ENCODE measurements at regions not wholly inside any gene's neighbourhood (a gene's known extent, or its start where the extent isn't known, plus 50 kb on each side); places are given as distances from the start of the nearest gene placed in this dataset.
A peak's percentile ranks its signal among the peaks of the same experiment; 100 is the strongest.

GRCh38 chr11:44365616-44366015 lies 55.7 kb upstream of the ALX4 start:
- H2AFZ ChIP-seq (ENCODE audit: low read length) = no peak overlapping the region
- H3K27ac ChIP-seq (ENCODE audit: insufficient read length, low read depth, low read length) = no peak overlapping the region
- H3K14ac ChIP-seq (ENCODE audit: insufficient read depth, low read length) = no peak overlapping the region
- H4K20me1 ChIP-seq (ENCODE audit: control insufficient read depth, insufficient read depth, insufficient read length) = no peaks in the 10 kb centered on the region
- no CpG with 5 or more reads among the region's 9 CpGs for WGBS (ENCODE audit: extremely low coverage, insufficient read length, low lambda C conversion rate)
- H3K23me2 ChIP-seq (ENCODE audit: insufficient read length, low read depth, low read length, poor library complexity, severe bottlenecking) = no peaks in the 10 kb centered on the region
- TF ChIP-seq, protein P1, sequence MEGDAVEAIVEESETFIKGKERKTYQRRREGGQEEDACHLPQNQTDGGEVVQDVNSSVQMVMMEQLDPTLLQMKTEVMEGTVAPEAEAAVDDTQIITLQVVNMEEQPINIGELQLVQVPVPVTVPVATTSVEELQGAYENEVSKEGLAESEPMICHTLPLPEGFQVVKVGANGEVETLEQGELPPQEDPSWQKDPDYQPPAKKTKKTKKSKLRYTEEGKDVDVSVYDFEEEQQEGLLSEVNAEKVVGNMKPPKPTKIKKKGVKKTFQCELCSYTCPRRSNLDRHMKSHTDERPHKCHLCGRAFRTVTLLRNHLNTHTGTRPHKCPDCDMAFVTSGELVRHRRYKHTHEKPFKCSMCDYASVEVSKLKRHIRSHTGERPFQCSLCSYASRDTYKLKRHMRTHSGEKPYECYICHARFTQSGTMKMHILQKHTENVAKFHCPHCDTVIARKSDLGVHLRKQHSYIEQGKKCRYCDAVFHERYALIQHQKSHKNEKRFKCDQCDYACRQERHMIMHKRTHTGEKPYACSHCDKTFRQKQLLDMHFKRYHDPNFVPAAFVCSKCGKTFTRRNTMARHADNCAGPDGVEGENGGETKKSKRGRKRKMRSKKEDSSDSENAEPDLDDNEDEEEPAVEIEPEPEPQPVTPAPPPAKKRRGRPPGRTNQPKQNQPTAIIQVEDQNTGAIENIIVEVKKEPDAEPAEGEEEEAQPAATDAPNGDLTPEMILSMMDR (conservative IDR thresholded peaks at IDR 0.05) = no peak
- H2BK12ac ChIP-seq (ENCODE audit: insufficient read length, low read depth, low read length) = no peak overlapping the region
- no peak overlapping the region for H3K4ac ChIP-seq (ENCODE audit: low read depth, low read length)
- H3K56ac ChIP-seq (ENCODE audit: insufficient read length, low read depth, low read length) = no peak overlapping the region
- no peak overlapping the region for H2BK15ac ChIP-seq (ENCODE audit: low read depth, low read length)
- no peak overlapping the region for H3K4me2 ChIP-seq (ENCODE audit: insufficient read depth, insufficient read length, low read length)
- H3K4me1 ChIP-seq (ENCODE audit: insufficient read depth, low read length) = no peaks in the 10 kb centered on the region
- H4K91ac ChIP-seq (ENCODE audit: insufficient read length, low read depth, low read length) = no peak overlapping the region
- Mint-ChIP-seq H3K27me3 (ENCODE audit: low read depth) (peaks cover 9% of the 10 kb centered on the region), H3K36me3 (ENCODE audit: insufficient read depth in 1 of 3, low read depth in 3 of 3) (no peaks in the 10 kb centered on the region), H3K4me1 (peaks cover 21 to 30% of the 10 kb centered on the region in 2 experiments), H3K9me3 (no peaks in the 10 kb centered on the region; a peak in 1 of 5 replicates), H3K4me3 (no peak overlapping the region), H3K27ac (peak overlapping the region in 1 of 3 experiments; percentile 46; a peak in 1 of 7 replicates)
- H2BK5ac ChIP-seq (ENCODE audit: insufficient read length, low read length) = no peak overlapping the region
- no peaks in the 10 kb centered on the region for H3K27me3 ChIP-seq (ENCODE audit: insufficient read depth, low read length)
- no peak overlapping the region for H2AK5ac ChIP-seq (ENCODE audit: insufficient read length, low read length)
- no peak overlapping the region for H3K9ac ChIP-seq (ENCODE audit: extremely low read depth, insufficient read length, low read length)
- no peak overlapping the region for H4K8ac ChIP-seq (replicated peaks; ENCODE audit: insufficient read length, low read depth, low read length)
- no peak overlapping the region for H2BK120ac ChIP-seq (ENCODE audit: low read depth, low read length, poor library complexity, severe bottlenecking)
- H3K23ac ChIP-seq (ENCODE audit: insufficient read length, low read depth, low read length) = no peak overlapping the region
- H2BK20ac ChIP-seq (ENCODE audit: low read depth, low read length, poor library complexity, severe bottlenecking) = no peak overlapping the region
- no peaks in the 10 kb centered on the region for H3K79me2 ChIP-seq (ENCODE audit: insufficient read depth, low read length)
- DNase-seq = no peak
- no peak overlapping the region for H4K5ac ChIP-seq (ENCODE audit: insufficient read length, low read depth, low read length)
- no peak overlapping the region for H3K18ac ChIP-seq (ENCODE audit: insufficient read length, low read depth, low read length)
- no peaks in the 10 kb centered on the region for H3K9me3 ChIP-seq (ENCODE audit: control insufficient read depth, low read depth, low read length)
- H3K79me1 ChIP-seq (ENCODE audit: insufficient read depth, low read depth, low read length, poor library complexity, severe bottlenecking) = no peaks in the 10 kb centered on the region
- H3T11ph ChIP-seq (ENCODE audit: low read length) = no peak overlapping the region
